Bronchial epithelial cell (primary cell): ENCODE measurements at regions not wholly inside any gene's neighbourhood (a gene's known extent, or its start where the extent isn't known, plus 50 kb on each side); places are given as distances from the start of the nearest gene placed in this dataset.
A peak's percentile ranks its signal among the peaks of the same experiment; 100 is the strongest.

ENCODE experiments used
- DNase-seq: peaks from one replicate; pipeline ENCODE4 v3.0.0-alpha.2; 2010; ENCODE audit warnings: low read depth
- FAIRE-seq: peaks from 2 replicates; lab custom pipeline; 2011; peaks lifted over from hg19 to GRCh38; lab: Jason Lieb, UNC
- H3K27me3 ChIP-seq: 2 replicates; pipeline ENCODE4 v1.5.1; 2011; ENCODE audit warnings: low read length; ENCODE audit not compliant: control insufficient read depth, insufficient read depth
- H3K36me3 ChIP-seq: 2 replicates; pipeline ENCODE4 v1.5.1; 2011; ENCODE audit warnings: low read length; ENCODE audit not compliant: control insufficient read depth, insufficient read depth
- H3K4me3 ChIP-seq: 2 replicates; pipeline ENCODE4 v1.5.1; 2011; ENCODE audit warnings: mild to moderate bottlenecking, low read depth, low read length, control low read depth
- TF ChIP-seq, protein P1 (sequence below): IDR thresholded peaks from 2 replicates; pipeline ENCODE4 v1.5.1; 2011; ENCODE audit warnings: mild to moderate bottlenecking, moderate library complexity, low read length, control low read depth, inconsistent platforms; ENCODE audit not compliant: insufficient read depth, severe bottlenecking

GRCh38 chr12:66945189-66945817 is 266.4 kb upstream of the GRIP1 start:
- no peaks in the 10 kb centered on the region for H3K36me3 ChIP-seq
- TF ChIP-seq, protein P1, sequence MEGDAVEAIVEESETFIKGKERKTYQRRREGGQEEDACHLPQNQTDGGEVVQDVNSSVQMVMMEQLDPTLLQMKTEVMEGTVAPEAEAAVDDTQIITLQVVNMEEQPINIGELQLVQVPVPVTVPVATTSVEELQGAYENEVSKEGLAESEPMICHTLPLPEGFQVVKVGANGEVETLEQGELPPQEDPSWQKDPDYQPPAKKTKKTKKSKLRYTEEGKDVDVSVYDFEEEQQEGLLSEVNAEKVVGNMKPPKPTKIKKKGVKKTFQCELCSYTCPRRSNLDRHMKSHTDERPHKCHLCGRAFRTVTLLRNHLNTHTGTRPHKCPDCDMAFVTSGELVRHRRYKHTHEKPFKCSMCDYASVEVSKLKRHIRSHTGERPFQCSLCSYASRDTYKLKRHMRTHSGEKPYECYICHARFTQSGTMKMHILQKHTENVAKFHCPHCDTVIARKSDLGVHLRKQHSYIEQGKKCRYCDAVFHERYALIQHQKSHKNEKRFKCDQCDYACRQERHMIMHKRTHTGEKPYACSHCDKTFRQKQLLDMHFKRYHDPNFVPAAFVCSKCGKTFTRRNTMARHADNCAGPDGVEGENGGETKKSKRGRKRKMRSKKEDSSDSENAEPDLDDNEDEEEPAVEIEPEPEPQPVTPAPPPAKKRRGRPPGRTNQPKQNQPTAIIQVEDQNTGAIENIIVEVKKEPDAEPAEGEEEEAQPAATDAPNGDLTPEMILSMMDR = no peak
- DNase-seq (no peak), FAIRE-seq (no peak)
- H3K27me3 ChIP-seq = no peaks in the 10 kb centered on the region
- H3K4me3 ChIP-seq = no peak overlapping the region

DNA sequence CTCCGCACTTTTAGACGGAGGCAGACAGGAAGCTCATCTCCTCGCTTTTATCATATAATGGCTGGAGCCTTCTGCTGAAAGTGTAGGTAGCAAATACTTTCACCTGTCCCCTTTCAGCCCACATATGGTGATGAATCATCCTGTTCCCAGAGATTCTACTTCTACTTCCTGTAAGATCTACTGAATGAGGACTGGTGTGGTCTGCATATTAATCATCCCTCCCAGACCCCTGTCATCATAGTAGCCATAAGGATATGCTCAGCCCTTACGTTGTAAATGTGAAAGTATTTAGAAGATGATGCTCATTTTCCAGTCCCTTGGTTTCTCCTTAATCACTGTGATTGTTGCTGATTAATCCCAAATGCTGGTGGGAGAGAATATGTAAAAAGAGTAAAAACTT is 268.2 kb upstream of the GRIP1 start:
- TF ChIP-seq, protein P1 = no peak
- no peaks in the 10 kb centered on the region for H3K36me3 ChIP-seq
- DNase-seq (peak; percentile 31), FAIRE-seq (no peak)
- H3K27me3 ChIP-seq = no peaks in the 10 kb centered on the region
- no peak overlapping the region for H3K4me3 ChIP-seq

- H3K4me3 ChIP-seq = no peak overlapping the region
- TF ChIP-seq, protein P1 = no peak
- FAIRE-seq (no peak), DNase-seq (no peak)
- no peaks in the 10 kb centered on the region for H3K27me3 ChIP-seq
- H3K36me3 ChIP-seq = no peaks in the 10 kb centered on the region
Measured at GRCh38 chr12:66952668-66953067, 273.8 kb upstream of the GRIP1 start.

GRCh38 chr12:66956300-66956699 is 277.4 kb upstream of the GRIP1 start:
- H3K27me3 ChIP-seq = no peaks in the 10 kb centered on the region
- no peaks in the 10 kb centered on the region for H3K36me3 ChIP-seq
- DNase-seq (peak; percentile 53), FAIRE-seq (no peak)
- no peak overlapping the region for H3K4me3 ChIP-seq
- TF ChIP-seq, protein P1 = no peak

DNA sequence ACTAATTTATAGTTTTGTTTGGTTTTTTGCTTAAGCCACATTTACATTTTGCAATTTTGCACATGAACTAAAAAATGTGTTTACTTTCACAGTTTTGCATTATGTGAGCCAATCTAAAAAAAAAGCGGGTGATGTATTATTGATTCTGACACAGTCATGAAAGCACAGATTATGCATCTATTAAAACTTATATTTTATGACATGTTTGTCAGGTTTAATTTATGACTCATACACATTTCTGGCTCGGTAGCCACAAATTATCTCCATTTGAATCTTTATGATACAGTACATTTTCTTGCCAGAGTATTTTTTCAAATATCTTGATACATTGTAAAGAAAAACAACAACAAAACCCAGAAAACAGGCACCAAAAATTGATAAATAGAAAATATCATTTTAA is 280.4 kb upstream of the GRIP1 start:
- Histone ChIP-seq H3K36me3 (no peaks in the 10 kb centered on the region), H3K27me3 (no peaks in the 10 kb centered on the region), H3K4me3 (no peak overlapping the region)
- FAIRE-seq (no peak), DNase-seq (no peak)
- TF ChIP-seq, protein P1 = no peak

GRCh38 chr12:66960006-66960405 is 281.1 kb upstream of the GRIP1 start:
- FAIRE-seq (no peak), DNase-seq (no peak)
- no peak overlapping the region for H3K4me3 ChIP-seq
- H3K27me3 ChIP-seq = no peaks in the 10 kb centered on the region
- TF ChIP-seq, protein P1 = no peak
- no peaks in the 10 kb centered on the region for H3K36me3 ChIP-seq
